ENCODE measurements at regions not wholly inside any gene's neighbourhood (a gene's known extent, or its start where the extent isn't known, plus 50 kb on each side); places are given as distances from the start of the nearest gene placed in this dataset.

- TF ChIP-seq, protein P1, sequence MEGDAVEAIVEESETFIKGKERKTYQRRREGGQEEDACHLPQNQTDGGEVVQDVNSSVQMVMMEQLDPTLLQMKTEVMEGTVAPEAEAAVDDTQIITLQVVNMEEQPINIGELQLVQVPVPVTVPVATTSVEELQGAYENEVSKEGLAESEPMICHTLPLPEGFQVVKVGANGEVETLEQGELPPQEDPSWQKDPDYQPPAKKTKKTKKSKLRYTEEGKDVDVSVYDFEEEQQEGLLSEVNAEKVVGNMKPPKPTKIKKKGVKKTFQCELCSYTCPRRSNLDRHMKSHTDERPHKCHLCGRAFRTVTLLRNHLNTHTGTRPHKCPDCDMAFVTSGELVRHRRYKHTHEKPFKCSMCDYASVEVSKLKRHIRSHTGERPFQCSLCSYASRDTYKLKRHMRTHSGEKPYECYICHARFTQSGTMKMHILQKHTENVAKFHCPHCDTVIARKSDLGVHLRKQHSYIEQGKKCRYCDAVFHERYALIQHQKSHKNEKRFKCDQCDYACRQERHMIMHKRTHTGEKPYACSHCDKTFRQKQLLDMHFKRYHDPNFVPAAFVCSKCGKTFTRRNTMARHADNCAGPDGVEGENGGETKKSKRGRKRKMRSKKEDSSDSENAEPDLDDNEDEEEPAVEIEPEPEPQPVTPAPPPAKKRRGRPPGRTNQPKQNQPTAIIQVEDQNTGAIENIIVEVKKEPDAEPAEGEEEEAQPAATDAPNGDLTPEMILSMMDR (optimal IDR thresholded peaks at IDR 0.05 in 1 of 3, IDR thresholded peaks at IDR 0.05 in 1 of 3, conservative IDR thresholded peaks at IDR 0.05 in 1 of 3; ENCODE audit: extremely low read depth in 1 of 3, insufficient read depth in 2 of 3, low read length in 3 of 3): no peak
- no peak for TF ChIP-seq EZH2 (IDR thresholded peaks at IDR 0.05; ENCODE audit: low read length)
These were observed 128.9 kb upstream of the FAM78B start for GRCh38 chr1:166295656-166296055.
